HEK293 (cell line): ENCODE measurements at regions not wholly inside any gene's neighbourhood (a gene's known extent, or its start where the extent isn't known, plus 50 kb on each side); places are given as distances from the start of the nearest gene placed in this dataset.

Source experiments
- CTCF ChIA-PET: fragments of 350-600 bp; formaldehyde crosslinking; extraction: SDS; loops from one replicate; lab custom pipeline; 2021; ENCODE audit warnings: antibody characterized with exemption; lab: Yijun Ruan, JAX
- POLR2A ChIA-PET: fragments of 300-600 bp; formaldehyde crosslinking; extraction: SDS; loops from one replicate; lab custom pipeline; 2020; ENCODE audit warnings: antibody characterized with exemption, inconsistent platforms; lab: Yijun Ruan, JAX
- H3K27ac ChIP-seq: fragments of 200-500 bp; sonication (Bioruptor generic); 2 replicates; pipeline ENCODE4 v1.5.1; 2014; ENCODE audit warnings: low read depth, low read length, control low read depth, inconsistent platforms; ENCODE audit errors: extremely low read depth
- H3K36me3 ChIP-seq, 2 experiments: fragments of 200-500 bp in 1 of 2; sonication (Bioruptor generic) in 1 of 2; 1 replicate in 1 of 2; 2 replicates in 1 of 2; pipeline ENCODE4 v1.5.1; 2014 to 2017; ENCODE audit warnings: inconsistent platforms in 2 of 2, low read length in 2 of 2; ENCODE audit not compliant: control insufficient read depth in 2 of 2, insufficient read depth in 1 of 2
- H3K4me1 ChIP-seq: fragments of 200-500 bp; sonication (Bioruptor generic); 2 replicates; pipeline ENCODE4 v1.5.1; 2014; ENCODE audit warnings: mild to moderate bottlenecking, low read length, inconsistent platforms; ENCODE audit not compliant: control insufficient read depth, insufficient read depth
- H3K4me3 ChIP-seq: 2 replicates; pipeline ENCODE4 v1.5.1; 2011; ENCODE audit warnings: low read depth, mild to moderate bottlenecking, control low read depth, low read length, moderate library complexity
- H3K9me3 ChIP-seq: fragments of 200-500 bp; sonication (Bioruptor generic); 2 replicates; pipeline ENCODE4 v1.5.1; 2014; ENCODE audit warnings: low read depth, low read length, inconsistent platforms; ENCODE audit not compliant: control insufficient read depth, insufficient read depth
- GFI1B ChIP-seq: fragments of 450-650 bp; formaldehyde crosslinking; IDR thresholded peaks from 2 replicates; pipeline ENCODE4 v1.5.1; 2016; ENCODE audit warnings: missing biosample characterization, missing genetic modification characterization
- HOXC10 ChIP-seq: sonication (generic); formaldehyde crosslinking; IDR thresholded peaks from 2 replicates; pipeline ENCODE4 v1.8.1; 2023; ENCODE audit warnings: mild to moderate bottlenecking, missing genetic modification reagents
- IKZF3 ChIP-seq: fragments of 450-650 bp; IDR thresholded peaks from 2 replicates; pipeline ENCODE4 v1.5.0; 2018; ENCODE audit warnings: missing biosample characterization, mild to moderate bottlenecking, missing genetic modification characterization, moderate library complexity
- KLF16 ChIP-seq: fragments of 450-650 bp; formaldehyde crosslinking; IDR thresholded peaks from 2 replicates; pipeline ENCODE4 v1.5.1; 2017; ENCODE audit warnings: missing biosample characterization, missing genetic modification characterization
- MEIS1 ChIP-seq: sonication (generic); formaldehyde crosslinking; IDR thresholded peaks from 2 replicates; pipeline ENCODE4 v1.8.1; 2022; ENCODE audit warnings: missing genetic modification reagents, mild to moderate bottlenecking, borderline replicate concordance
- PRDM1 ChIP-seq: fragments of 450-650 bp; formaldehyde crosslinking; IDR thresholded peaks from 2 replicates; pipeline ENCODE4; 2016; ENCODE audit warnings: missing biosample characterization, missing genetic modification characterization
- SCRT2 ChIP-seq: fragments of 450-650 bp; formaldehyde crosslinking; IDR thresholded peaks from 2 replicates; pipeline ENCODE4 v1.5.1; 2016; ENCODE audit warnings: missing biosample characterization, missing genetic modification characterization
- SP7 ChIP-seq: fragments of 450-650 bp; formaldehyde crosslinking; IDR thresholded peaks from 2 replicates; pipeline ENCODE4 v1.5.1; 2016; ENCODE audit warnings: missing biosample characterization, missing genetic modification characterization
- ZFP3 ChIP-seq: fragments of 450-650 bp; formaldehyde crosslinking; IDR thresholded peaks from 2 replicates; pipeline ENCODE4 v1.5.1; 2016; ENCODE audit warnings: low read depth, missing biosample characterization, missing genetic modification characterization
- ZNF10 ChIP-seq: fragments of 450-650 bp; formaldehyde crosslinking; IDR thresholded peaks from 2 replicates; pipeline ENCODE4 v1.5.1; 2017; ENCODE audit warnings: missing biosample characterization, missing genetic modification characterization
- ZNF114 ChIP-seq: fragments of 450-650 bp; formaldehyde crosslinking; IDR thresholded peaks from 2 replicates; pipeline ENCODE4 v1.5.0; 2017; ENCODE audit warnings: missing biosample characterization, missing genetic modification characterization
- ZNF157 ChIP-seq: fragments of 450-650 bp; formaldehyde crosslinking; IDR thresholded peaks from 2 replicates; pipeline ENCODE4 v1.5.1; 2016; ENCODE audit warnings: missing biosample characterization, missing genetic modification characterization
- ZNF16 ChIP-seq: fragments of 450-650 bp; formaldehyde crosslinking; IDR thresholded peaks from 2 replicates; pipeline ENCODE4 v1.5.1; 2016; ENCODE audit warnings: low read depth, missing biosample characterization, missing genetic modification characterization
- ZNF24 ChIP-seq: fragments of 450-650 bp; formaldehyde crosslinking; IDR thresholded peaks from 2 replicates; pipeline ENCODE4 v1.5.1; 2016; ENCODE audit warnings: missing biosample characterization, missing genetic modification characterization
- ZNF311 ChIP-seq: fragments of 450-650 bp; formaldehyde crosslinking; IDR thresholded peaks from 2 replicates; pipeline ENCODE4 v1.5.1; 2017; ENCODE audit warnings: missing biosample characterization, missing genetic modification characterization, borderline replicate concordance
- ZNF324 ChIP-seq: fragments of 450-650 bp; formaldehyde crosslinking; IDR thresholded peaks from 2 replicates; pipeline ENCODE4 v1.5.1; 2016; ENCODE audit warnings: missing biosample characterization, missing genetic modification characterization
- ZNF341 ChIP-seq: fragments of 450-650 bp; formaldehyde crosslinking; IDR thresholded peaks from 2 replicates; pipeline ENCODE4; 2016; ENCODE audit warnings: low read depth, missing biosample characterization, missing genetic modification characterization
- ZNF426 ChIP-seq: fragments of 450-650 bp; formaldehyde crosslinking; IDR thresholded peaks from 2 replicates; pipeline ENCODE4 v1.5.1; 2017; ENCODE audit warnings: missing biosample characterization, missing genetic modification characterization, mild to moderate bottlenecking, inconsistent platforms, moderate library complexity
- ZNF514 ChIP-seq: fragments of 450-650 bp; formaldehyde crosslinking; IDR thresholded peaks from 2 replicates; pipeline ENCODE4 v1.5.1; 2016; ENCODE audit warnings: missing biosample characterization, missing genetic modification characterization
- ZNF560 ChIP-seq: fragments of 450-650 bp; formaldehyde crosslinking; IDR thresholded peaks from 2 replicates; pipeline ENCODE4 v1.5.1; 2017; ENCODE audit warnings: missing biosample characterization, missing genetic modification characterization, borderline replicate concordance
- ZNF654 ChIP-seq: fragments of 450-650 bp; formaldehyde crosslinking; IDR thresholded peaks from 2 replicates; pipeline ENCODE4 v1.5.1; 2016; ENCODE audit warnings: low read depth, missing biosample characterization, missing genetic modification characterization
- ZNF658 ChIP-seq: fragments of 450-650 bp; formaldehyde crosslinking; IDR thresholded peaks from 2 replicates; pipeline ENCODE4; 2016; ENCODE audit warnings: missing biosample characterization, missing genetic modification characterization
- ZNF660 ChIP-seq: fragments of 450-650 bp; IDR thresholded peaks from 2 replicates; pipeline ENCODE4 v1.5.1; 2018; ENCODE audit warnings: missing biosample characterization, mild to moderate bottlenecking, missing genetic modification characterization
- ZNF701 ChIP-seq: fragments of 450-650 bp; formaldehyde crosslinking; IDR thresholded peaks from 2 replicates; pipeline ENCODE4 v1.5.1; 2016; ENCODE audit warnings: missing biosample characterization, missing genetic modification characterization
- ZNF707 ChIP-seq: fragments of 450-650 bp; formaldehyde crosslinking; IDR thresholded peaks from 2 replicates; pipeline ENCODE4 v1.5.1; 2016; ENCODE audit warnings: missing biosample characterization, missing genetic modification characterization
- ZNF776 ChIP-seq: fragments of 450-650 bp; formaldehyde crosslinking; IDR thresholded peaks from 2 replicates; pipeline ENCODE4 v1.5.0; 2017; ENCODE audit warnings: missing biosample characterization, missing genetic modification characterization, borderline replicate concordance
- ZNF777 ChIP-seq: fragments of 450-650 bp; formaldehyde crosslinking; IDR thresholded peaks from 2 replicates; pipeline ENCODE4 v1.5.1; 2017; ENCODE audit warnings: missing biosample characterization, missing genetic modification characterization, borderline replicate concordance
- ZNF791 ChIP-seq: fragments of 450-650 bp; formaldehyde crosslinking; IDR thresholded peaks from 2 replicates; pipeline ENCODE4 v1.5.1; 2016; ENCODE audit warnings: missing biosample characterization, missing genetic modification characterization
- ZNF843 ChIP-seq: fragments of 450-650 bp; formaldehyde crosslinking; IDR thresholded peaks from 2 replicates; pipeline ENCODE4 v1.5.1; 2016; ENCODE audit warnings: missing biosample characterization, missing genetic modification characterization
- ZSCAN30 ChIP-seq: fragments of 450-650 bp; IDR thresholded peaks from 2 replicates; pipeline ENCODE4 v1.5.1; 2018; ENCODE audit warnings: missing biosample characterization, mild to moderate bottlenecking, missing genetic modification characterization, moderate library complexity
- TF ChIP-seq, protein P1 (sequence below): fragments of 450-650 bp; formaldehyde crosslinking; IDR thresholded peaks from 2 replicates; pipeline ENCODE4 v1.5.1; 2016; ENCODE audit warnings: missing biosample characterization, missing genetic modification characterization
- TF ChIP-seq, protein P2 (sequence below): fragments of 450-650 bp; formaldehyde crosslinking; IDR thresholded peaks from 2 replicates; pipeline ENCODE4 v1.5.1; 2016; ENCODE audit warnings: missing biosample characterization, missing genetic modification characterization
- TF ChIP-seq, protein P3 (sequence below): fragments of 450-650 bp; formaldehyde crosslinking; IDR thresholded peaks from 2 replicates; pipeline ENCODE4 v1.5.1; 2017; ENCODE audit warnings: missing biosample characterization, missing genetic modification characterization
- TF ChIP-seq, protein P4 (sequence below): fragments of 450-650 bp; formaldehyde crosslinking; IDR thresholded peaks from 2 replicates; pipeline ENCODE4 v1.5.1; 2016; ENCODE audit warnings: missing biosample characterization, missing genetic modification characterization

DNA sequence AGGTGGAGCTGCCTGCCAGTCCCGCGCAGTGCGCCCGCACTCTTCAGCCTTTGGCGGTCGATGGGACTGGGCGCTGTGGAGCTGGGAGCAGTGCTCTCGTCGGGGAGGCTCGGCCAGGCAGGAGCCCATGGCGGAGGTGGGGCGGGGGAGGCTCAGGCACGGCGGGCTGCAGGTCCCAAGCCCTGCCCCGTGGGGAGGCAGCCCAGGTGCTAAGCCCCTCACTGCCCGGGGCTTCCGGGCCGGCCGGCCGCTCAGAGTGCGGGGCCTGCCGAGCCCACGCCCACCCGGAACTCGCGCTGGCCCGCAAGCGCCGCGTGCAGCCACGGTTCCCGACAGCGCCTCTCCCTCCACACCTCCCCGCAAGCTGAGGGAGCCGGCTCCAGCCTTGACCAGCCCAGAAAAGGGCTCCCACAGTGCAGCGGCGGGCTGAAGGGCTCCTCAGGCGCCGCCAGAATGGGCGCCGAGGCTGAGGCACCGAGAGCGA, 316.4 kb downstream of the RND3 start:
- CTCF ChIA-PET = no interaction called here
- Histone ChIP-seq H3K4me1 (peaks cover 3% of the 10 kb centered on the region; the same call in 1 of the 2 replicates), H3K27ac (no peak overlapping the region), H3K4me3 (no peak overlapping the region), H3K9me3 (no peaks in the 10 kb centered on the region), H3K36me3 (no peaks in the 10 kb centered on the region)
- POLR2A ChIA-PET = no interaction called here
- TF ChIP-seq ZNF701 (tag by site-specific recombination) (no peak), GFI1B (tag by site-specific recombination) (no peak), ZNF660 (tag by site-specific recombination) (no peak), ZNF777 (tag by site-specific recombination) (no peak), ZNF514 (tag by site-specific recombination) (no peak), ZSCAN30 (tag by site-specific recombination) (no peak), ZNF560 (tag by site-specific recombination) (no peak), HOXC10 (CRISPR knock-in tag) (no peak), ZNF311 (no peak), ZNF324 (tag by site-specific recombination) (no peak), ZNF658 (tag by site-specific recombination) (no peak), SCRT2 (tag by site-specific recombination) (no peak), ZFP3 (tag by site-specific recombination) (no peak), ZNF16 (tag by site-specific recombination) (no peak), ZNF24 (tag by site-specific recombination) (no peak), MEIS1 (CRISPR knock-in tag) (no peak), ZNF114 (tag by site-specific recombination) (no peak), ZNF776 (tag by site-specific recombination) (no peak)
- TF ChIP-seq, protein P1, sequence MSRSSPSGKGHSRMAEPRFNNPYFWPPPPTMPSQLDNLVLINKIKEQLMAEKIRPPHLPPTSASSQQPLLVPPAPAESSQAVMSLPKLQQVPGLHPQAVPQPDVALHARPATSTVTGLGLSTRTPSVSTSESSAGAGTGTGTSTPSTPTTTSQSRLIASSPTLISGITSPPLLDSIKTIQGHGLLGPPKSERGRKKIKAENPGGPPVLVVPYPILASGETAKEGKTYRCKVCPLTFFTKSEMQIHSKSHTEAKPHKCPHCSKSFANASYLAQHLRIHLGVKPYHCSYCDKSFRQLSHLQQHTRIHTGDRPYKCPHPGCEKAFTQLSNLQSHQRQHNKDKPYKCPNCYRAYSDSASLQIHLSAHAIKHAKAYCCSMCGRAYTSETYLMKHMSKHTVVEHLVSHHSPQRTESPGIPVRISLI (tag by site-specific recombination) = no peak
- TF ChIP-seq, protein P2, sequence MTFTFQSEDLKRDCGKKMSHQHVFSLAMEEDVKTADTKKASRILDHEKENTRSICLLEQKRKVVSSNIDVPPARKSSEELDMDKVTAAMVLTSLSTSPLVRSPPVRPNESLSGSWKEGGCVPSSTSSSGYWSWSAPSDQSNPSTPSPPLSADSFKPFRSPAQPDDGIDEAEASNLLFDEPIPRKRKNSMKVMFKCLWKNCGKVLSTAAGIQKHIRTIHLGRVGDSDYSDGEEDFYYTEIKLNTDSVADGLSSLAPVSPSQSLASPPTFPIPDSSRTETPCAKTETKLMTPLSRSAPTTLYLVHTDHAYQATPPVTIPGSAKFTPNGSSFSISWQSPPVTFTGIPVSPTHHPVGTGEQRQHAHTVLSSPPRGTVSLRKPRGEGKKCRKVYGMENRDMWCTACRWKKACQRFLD (tag by site-specific recombination) = no peak

DNA sequence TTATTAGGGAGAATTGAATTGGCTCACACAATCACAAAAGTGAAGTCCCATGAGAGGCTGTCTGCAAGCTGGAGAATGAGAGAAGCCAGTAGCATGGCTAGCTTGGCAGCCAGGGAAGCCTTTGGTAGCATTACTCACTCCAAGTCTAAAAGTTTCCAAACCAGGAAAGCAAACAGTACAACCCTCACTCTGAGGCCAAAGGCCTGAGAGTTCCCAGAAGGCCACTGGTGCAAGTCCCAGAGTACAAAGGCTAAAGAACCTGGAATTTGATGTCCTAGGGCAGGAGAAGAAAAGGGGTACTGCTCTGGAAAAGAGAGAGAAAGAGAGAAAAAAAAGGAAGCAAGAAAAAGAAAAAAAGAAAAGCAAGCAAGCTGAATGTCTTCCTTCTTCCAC, 318.2 kb downstream of the RND3 start:
- no peaks in the 10 kb centered on the region for H3K36me3 ChIP-seq
- H3K9me3 ChIP-seq = no peaks in the 10 kb centered on the region
- H3K4me1 ChIP-seq = peaks cover 3% of the 10 kb centered on the region; the same call in 1 of the 2 replicates
- POLR2A ChIA-PET = no interaction called here
- CTCF ChIA-PET = interaction anchor here (0.5 to 0.6 kb wide), 2 partner anchors 15 to 239 kb away, joined by 3 to 4 read pairs; no protein-coding TSS in a partner anchor
- no peak overlapping the region for H3K27ac ChIP-seq
- H3K4me3 ChIP-seq = no peak overlapping the region
- TF ChIP-seq PRDM1 (tag by site-specific recombination) = no peak
- TF ChIP-seq ZNF426 = no peak
- TF ChIP-seq KLF16 (tag by site-specific recombination) = no peak
- TF ChIP-seq, protein P3, sequence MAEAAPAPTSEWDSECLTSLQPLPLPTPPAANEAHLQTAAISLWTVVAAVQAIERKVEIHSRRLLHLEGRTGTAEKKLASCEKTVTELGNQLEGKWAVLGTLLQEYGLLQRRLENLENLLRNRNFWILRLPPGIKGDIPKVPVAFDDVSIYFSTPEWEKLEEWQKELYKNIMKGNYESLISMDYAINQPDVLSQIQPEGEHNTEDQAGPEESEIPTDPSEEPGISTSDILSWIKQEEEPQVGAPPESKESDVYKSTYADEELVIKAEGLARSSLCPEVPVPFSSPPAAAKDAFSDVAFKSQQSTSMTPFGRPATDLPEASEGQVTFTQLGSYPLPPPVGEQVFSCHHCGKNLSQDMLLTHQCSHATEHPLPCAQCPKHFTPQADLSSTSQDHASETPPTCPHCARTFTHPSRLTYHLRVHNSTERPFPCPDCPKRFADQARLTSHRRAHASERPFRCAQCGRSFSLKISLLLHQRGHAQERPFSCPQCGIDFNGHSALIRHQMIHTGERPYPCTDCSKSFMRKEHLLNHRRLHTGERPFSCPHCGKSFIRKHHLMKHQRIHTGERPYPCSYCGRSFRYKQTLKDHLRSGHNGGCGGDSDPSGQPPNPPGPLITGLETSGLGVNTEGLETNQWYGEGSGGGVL (tag by site-specific recombination) = no peak
- TF ChIP-seq ZNF654 = no peak
- no peak for TF ChIP-seq ZNF791 (tag by site-specific recombination)
- TF ChIP-seq ZNF843 (tag by site-specific recombination) = no peak
- TF ChIP-seq, protein P4, sequence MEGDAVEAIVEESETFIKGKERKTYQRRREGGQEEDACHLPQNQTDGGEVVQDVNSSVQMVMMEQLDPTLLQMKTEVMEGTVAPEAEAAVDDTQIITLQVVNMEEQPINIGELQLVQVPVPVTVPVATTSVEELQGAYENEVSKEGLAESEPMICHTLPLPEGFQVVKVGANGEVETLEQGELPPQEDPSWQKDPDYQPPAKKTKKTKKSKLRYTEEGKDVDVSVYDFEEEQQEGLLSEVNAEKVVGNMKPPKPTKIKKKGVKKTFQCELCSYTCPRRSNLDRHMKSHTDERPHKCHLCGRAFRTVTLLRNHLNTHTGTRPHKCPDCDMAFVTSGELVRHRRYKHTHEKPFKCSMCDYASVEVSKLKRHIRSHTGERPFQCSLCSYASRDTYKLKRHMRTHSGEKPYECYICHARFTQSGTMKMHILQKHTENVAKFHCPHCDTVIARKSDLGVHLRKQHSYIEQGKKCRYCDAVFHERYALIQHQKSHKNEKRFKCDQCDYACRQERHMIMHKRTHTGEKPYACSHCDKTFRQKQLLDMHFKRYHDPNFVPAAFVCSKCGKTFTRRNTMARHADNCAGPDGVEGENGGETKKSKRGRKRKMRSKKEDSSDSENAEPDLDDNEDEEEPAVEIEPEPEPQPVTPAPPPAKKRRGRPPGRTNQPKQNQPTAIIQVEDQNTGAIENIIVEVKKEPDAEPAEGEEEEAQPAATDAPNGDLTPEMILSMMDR (tag by site-specific recombination) = no peak
- TF ChIP-seq ZNF157 = no peak
- TF ChIP-seq ZNF707 (tag by site-specific recombination) = no peak
- no peak for TF ChIP-seq ZNF341 (tag by site-specific recombination)
- no peak for TF ChIP-seq SP7
- TF ChIP-seq ZNF10 (tag by site-specific recombination) = no peak
- TF ChIP-seq IKZF3 (tag by site-specific recombination) = no peak
